ENCODE measurements at regions not wholly inside any gene's neighbourhood (a gene's known extent, or its start where the extent isn't known, plus 50 kb on each side); places are given as distances from the start of the nearest gene placed in this dataset.

DNA sequence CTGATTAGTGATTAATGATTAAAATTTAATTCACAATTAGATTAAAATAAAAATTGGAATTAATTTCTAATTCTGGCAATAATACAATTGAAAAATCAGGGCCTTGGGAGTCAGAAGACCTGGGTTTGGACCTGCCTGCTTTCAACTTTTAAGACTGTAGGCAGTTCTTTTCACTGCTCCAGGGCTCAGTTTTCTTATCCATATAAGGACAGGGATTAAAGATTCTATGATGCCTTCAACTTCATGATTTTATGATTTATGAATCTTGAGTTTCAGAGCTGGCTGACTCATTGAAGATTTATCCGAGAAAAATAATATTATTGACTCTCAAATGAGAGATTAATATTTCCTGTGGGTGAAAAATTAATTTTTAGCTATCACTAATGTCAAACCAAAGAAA, 208.6 kb upstream of the ANKH start:
- no peak overlapping the region for H3K18ac ChIP-seq (ENCODE audit: low read length)
- H3K9me3 ChIP-seq (replicated peaks in 1 of 2; ENCODE audit: control insufficient read depth in 2 of 2, insufficient read depth in 1 of 2, low read depth in 1 of 2, low read length in 2 of 2): no peaks in the 10 kb centered on the region
- H4K91ac ChIP-seq (ENCODE audit: low read depth, low read length, poor library complexity): no peak overlapping the region
- H3K27ac ChIP-seq (replicated peaks; ENCODE audit: low read length): no peak overlapping the region
- H2BK15ac ChIP-seq (ENCODE audit: low read length): no peak overlapping the region
- DNase-seq (ENCODE audit: low spot score): no peak
- H3K4me2 ChIP-seq (ENCODE audit: insufficient read depth, low read length, poor library complexity, severe bottlenecking): no peak overlapping the region
- H2AFZ ChIP-seq (ENCODE audit: low read length): no peak overlapping the region
- no peak overlapping the region for H3K9ac ChIP-seq (ENCODE audit: low read depth, low read length, poor library complexity)
- no peak overlapping the region for H3K4ac ChIP-seq (ENCODE audit: low read length)
- no peak overlapping the region for H2BK120ac ChIP-seq (ENCODE audit: low read depth, low read length)
- no peak overlapping the region for H2BK12ac ChIP-seq (ENCODE audit: low read length)
- no peak overlapping the region for H2AK5ac ChIP-seq (ENCODE audit: low read depth, low read length)
- no peak overlapping the region for H3K14ac ChIP-seq (ENCODE audit: low read length)
- no peaks in the 10 kb centered on the region for H3K79me1 ChIP-seq (ENCODE audit: low read depth, low read length)
- no peak overlapping the region for H3K4me3 ChIP-seq (ENCODE audit: low read length in 2 of 2)
- H2BK5ac ChIP-seq (ENCODE audit: low read length): no peak overlapping the region
- no peaks in the 10 kb centered on the region for H3K4me1 ChIP-seq (ENCODE audit: control insufficient read depth in 2 of 2, insufficient read depth in 1 of 2, low read depth in 1 of 2, low read length in 2 of 2)
- no peaks in the 10 kb centered on the region for H3K36me3 ChIP-seq (replicated peaks in 1 of 2; ENCODE audit: control insufficient read depth in 2 of 2, insufficient read depth in 2 of 2, low read length in 2 of 2)
- H3K23ac ChIP-seq (ENCODE audit: low read depth, low read length, poor library complexity): no peak overlapping the region
- no CpG with 5 or more reads among the region's 1 CpG for WGBS, 2 donors (ENCODE audit: extremely low coverage in 2 of 2, insufficient read length in 2 of 2, insufficient replicate concordance in 1 of 2)
- H3K27me3 ChIP-seq (ENCODE audit: control insufficient read depth in 3 of 3, insufficient read depth in 3 of 3, low read depth in 1 of 3, low read length in 3 of 3): no peaks in the 10 kb centered on the region
- no peak overlapping the region for H4K8ac ChIP-seq (ENCODE audit: low read depth, low read length)

- Histone ChIP-seq H3K14ac (ENCODE audit: low read length) (no peak overlapping the region), H3K9me3 (replicated peaks in 1 of 2; ENCODE audit: control insufficient read depth in 2 of 2, insufficient read depth in 1 of 2, low read depth in 1 of 2, low read length in 2 of 2) (no peaks in the 10 kb centered on the region), H3K4me1 (ENCODE audit: control insufficient read depth in 2 of 2, insufficient read depth in 1 of 2, low read depth in 1 of 2, low read length in 2 of 2) (no peaks in the 10 kb centered on the region), H4K8ac (ENCODE audit: low read depth, low read length) (no peak overlapping the region), H3K23ac (ENCODE audit: low read depth, low read length, poor library complexity) (no peak overlapping the region), H3K36me3 (replicated peaks in 1 of 2; ENCODE audit: control insufficient read depth in 2 of 2, insufficient read depth in 2 of 2, low read length in 2 of 2) (no peaks in the 10 kb centered on the region), H2BK15ac (ENCODE audit: low read length) (no peak overlapping the region), H2BK12ac (ENCODE audit: low read length) (no peak overlapping the region), H3K27ac (replicated peaks; ENCODE audit: low read length) (no peak overlapping the region), H3K18ac (ENCODE audit: low read length) (no peak overlapping the region), H2AK5ac (ENCODE audit: low read depth, low read length) (no peak overlapping the region), H3K27me3 (ENCODE audit: control insufficient read depth in 3 of 3, insufficient read depth in 3 of 3, low read depth in 1 of 3, low read length in 3 of 3) (no peaks in the 10 kb centered on the region), H2AFZ (ENCODE audit: low read length) (no peak overlapping the region), H2BK120ac (ENCODE audit: low read depth, low read length) (no peak overlapping the region), H3K79me1 (ENCODE audit: low read depth, low read length) (no peaks in the 10 kb centered on the region), H4K91ac (ENCODE audit: low read depth, low read length, poor library complexity) (no peak overlapping the region), H2BK5ac (ENCODE audit: low read length) (no peak overlapping the region), H3K4me2 (ENCODE audit: insufficient read depth, low read length, poor library complexity, severe bottlenecking) (no peak overlapping the region), H3K4ac (ENCODE audit: low read length) (no peak overlapping the region), H3K9ac (ENCODE audit: low read depth, low read length, poor library complexity) (no peak overlapping the region), H3K4me3 (ENCODE audit: low read length in 2 of 2) (no peak overlapping the region)
- WGBS, 2 donors (ENCODE audit: extremely low coverage in 2 of 2, insufficient read length in 2 of 2, insufficient replicate concordance in 1 of 2): no CpG with 5 or more reads among the region's 3 CpGs
- DNase-seq (ENCODE audit: low spot score): no peak
Measured at GRCh38 chr5:15079566-15079965, 208.0 kb upstream of the ANKH start.

GRCh38 chr5:15074651-15075050, 203.1 kb upstream of the ANKH start:
- H2AK5ac ChIP-seq (ENCODE audit: low read depth, low read length): no peak overlapping the region
- H3K9ac ChIP-seq (ENCODE audit: low read depth, low read length, poor library complexity): no peak overlapping the region
- H3K14ac ChIP-seq (ENCODE audit: low read length): no peak overlapping the region
- H3K4me2 ChIP-seq (ENCODE audit: insufficient read depth, low read length, poor library complexity, severe bottlenecking): no peak overlapping the region
- no peak overlapping the region for H4K8ac ChIP-seq (ENCODE audit: low read depth, low read length)
- no peaks in the 10 kb centered on the region for H3K36me3 ChIP-seq (replicated peaks in 1 of 2; ENCODE audit: control insufficient read depth in 2 of 2, insufficient read depth in 2 of 2, low read length in 2 of 2)
- H2BK12ac ChIP-seq (ENCODE audit: low read length): no peak overlapping the region
- no peak overlapping the region for H2BK120ac ChIP-seq (ENCODE audit: low read depth, low read length)
- H3K27ac ChIP-seq (replicated peaks; ENCODE audit: low read length): no peak overlapping the region
- H2BK15ac ChIP-seq (ENCODE audit: low read length): no peak overlapping the region
- H2BK5ac ChIP-seq (ENCODE audit: low read length): no peak overlapping the region
- DNase-seq (ENCODE audit: low spot score): no peak
- no peak overlapping the region for H4K91ac ChIP-seq (ENCODE audit: low read depth, low read length, poor library complexity)
- no peaks in the 10 kb centered on the region for H3K27me3 ChIP-seq (ENCODE audit: control insufficient read depth in 3 of 3, insufficient read depth in 3 of 3, low read depth in 1 of 3, low read length in 3 of 3)
- no peaks in the 10 kb centered on the region for H3K9me3 ChIP-seq (replicated peaks in 1 of 2; ENCODE audit: control insufficient read depth in 2 of 2, insufficient read depth in 1 of 2, low read depth in 1 of 2, low read length in 2 of 2)
- no peaks in the 10 kb centered on the region for H3K79me1 ChIP-seq (ENCODE audit: low read depth, low read length)
- no peak overlapping the region for H3K18ac ChIP-seq (ENCODE audit: low read length)
- H3K23ac ChIP-seq (ENCODE audit: low read depth, low read length, poor library complexity): no peak overlapping the region
- H3K4me1 ChIP-seq (ENCODE audit: control insufficient read depth in 2 of 2, insufficient read depth in 1 of 2, low read depth in 1 of 2, low read length in 2 of 2): no peaks in the 10 kb centered on the region
- no peak overlapping the region for H2AFZ ChIP-seq (ENCODE audit: low read length)
- no peak overlapping the region for H3K4ac ChIP-seq (ENCODE audit: low read length)
- H3K4me3 ChIP-seq (ENCODE audit: low read length in 2 of 2): no peak overlapping the region

DNA sequence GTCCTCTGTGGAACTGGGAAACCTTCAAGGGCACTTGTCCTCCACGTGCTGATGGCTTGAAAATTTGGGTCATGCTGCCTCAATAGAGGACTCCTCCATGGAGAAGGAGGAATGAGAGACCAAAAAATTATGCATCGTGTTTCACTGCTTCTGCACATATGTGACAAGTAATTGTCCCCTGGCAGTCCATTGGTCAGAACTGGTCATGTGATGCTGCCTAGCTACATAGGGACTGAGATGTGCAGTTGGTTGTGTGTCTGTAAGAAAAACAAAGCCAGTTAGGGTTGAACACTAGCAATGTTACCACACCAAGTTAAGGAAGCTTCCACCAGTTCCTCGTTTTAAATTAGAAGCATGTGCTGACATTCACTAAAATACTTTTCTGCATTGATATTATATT, 201.9 kb upstream of the ANKH start:
- no peak overlapping the region for H2AFZ ChIP-seq (ENCODE audit: low read length)
- no peak overlapping the region for H4K91ac ChIP-seq (ENCODE audit: low read depth, low read length, poor library complexity)
- no peaks in the 10 kb centered on the region for H3K27me3 ChIP-seq (ENCODE audit: control insufficient read depth in 3 of 3, insufficient read depth in 3 of 3, low read depth in 1 of 3, low read length in 3 of 3)
- no peak overlapping the region for H2AK5ac ChIP-seq (ENCODE audit: low read depth, low read length)
- H3K79me1 ChIP-seq (ENCODE audit: low read depth, low read length): no peaks in the 10 kb centered on the region
- DNase-seq (ENCODE audit: low spot score): no peak
- no peak overlapping the region for H3K4ac ChIP-seq (ENCODE audit: low read length)
- no peak overlapping the region for H2BK5ac ChIP-seq (ENCODE audit: low read length)
- no peaks in the 10 kb centered on the region for H3K9me3 ChIP-seq (replicated peaks in 1 of 2; ENCODE audit: control insufficient read depth in 2 of 2, insufficient read depth in 1 of 2, low read depth in 1 of 2, low read length in 2 of 2)
- no peak overlapping the region for H2BK15ac ChIP-seq (ENCODE audit: low read length)
- no peak overlapping the region for H3K23ac ChIP-seq (ENCODE audit: low read depth, low read length, poor library complexity)
- H3K4me2 ChIP-seq (ENCODE audit: insufficient read depth, low read length, poor library complexity, severe bottlenecking): no peak overlapping the region
- no peaks in the 10 kb centered on the region for H3K4me1 ChIP-seq (ENCODE audit: control insufficient read depth in 2 of 2, insufficient read depth in 1 of 2, low read depth in 1 of 2, low read length in 2 of 2)
- H3K36me3 ChIP-seq (replicated peaks in 1 of 2; ENCODE audit: control insufficient read depth in 2 of 2, insufficient read depth in 2 of 2, low read length in 2 of 2): no peaks in the 10 kb centered on the region
- no peak overlapping the region for H2BK120ac ChIP-seq (ENCODE audit: low read depth, low read length)
- no peak overlapping the region for H4K8ac ChIP-seq (ENCODE audit: low read depth, low read length)
- WGBS, 2 donors (ENCODE audit: extremely low coverage in 2 of 2, insufficient read length in 2 of 2, insufficient replicate concordance in 1 of 2): no CpG with 5 or more reads among the region's 3 CpGs
- no peak overlapping the region for H3K27ac ChIP-seq (replicated peaks; ENCODE audit: low read length)
- no peak overlapping the region for H2BK12ac ChIP-seq (ENCODE audit: low read length)
- no peak overlapping the region for H3K14ac ChIP-seq (ENCODE audit: low read length)
- H3K4me3 ChIP-seq (ENCODE audit: low read length in 2 of 2): no peak overlapping the region
- no peak overlapping the region for H3K9ac ChIP-seq (ENCODE audit: low read depth, low read length, poor library complexity)
- H3K18ac ChIP-seq (ENCODE audit: low read length): no peak overlapping the region

Measured in neuronal stem cell (in vitro differentiated cells).